GM21786 (cell line): ENCODE measurements at regions not wholly inside any gene's neighbourhood (a gene's known extent, or its start where the extent isn't known, plus 50 kb on each side); places are given as distances from the start of the nearest gene placed in this dataset.

ENCODE experiments used
- ATAC-seq: cut with Tn5 transposase; IDR thresholded peaks from one replicate; pipeline ENCODE4 v1.9.1; 2021; ENCODE audit not compliant: unreplicated experiment

DNA sequence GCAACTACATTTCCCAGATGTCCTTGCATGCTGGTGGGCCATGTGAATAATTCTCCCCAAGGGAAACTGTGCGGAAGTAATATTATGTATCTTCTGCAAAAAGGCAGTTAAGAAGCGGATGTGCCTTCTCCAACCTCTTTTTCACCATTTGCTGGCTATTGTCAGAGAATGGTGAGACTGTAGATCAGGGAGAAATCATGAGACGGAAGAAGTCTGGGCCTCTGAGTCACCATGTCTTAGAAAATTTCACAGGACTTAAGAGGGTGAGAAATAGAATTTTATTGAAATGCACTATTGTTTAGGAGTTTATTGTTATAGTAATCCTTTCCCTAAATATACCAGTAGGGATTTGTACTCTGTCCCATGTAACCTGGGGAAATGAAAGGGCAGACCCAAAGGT, 298.7 kb upstream of the ZC3H12C start:
- no peak for ATAC-seq

DNA sequence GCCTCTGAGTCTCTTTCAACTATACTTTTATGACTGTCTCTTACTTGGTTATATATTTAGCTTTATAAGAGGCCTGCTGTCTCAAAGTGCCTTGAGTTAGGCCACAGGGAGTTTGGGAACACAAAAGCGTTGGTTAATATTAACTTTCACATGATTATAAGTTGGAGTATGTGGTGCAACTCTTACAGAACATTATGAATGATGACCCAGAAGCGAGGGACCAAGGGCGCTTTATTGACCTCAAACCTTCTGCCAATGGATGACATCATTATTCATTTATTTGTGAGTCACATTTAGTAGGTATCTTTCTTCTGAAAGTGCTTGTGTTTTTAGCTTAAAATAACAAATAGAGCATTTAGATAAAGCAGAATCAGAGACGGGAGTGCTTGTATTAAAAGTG, 298.0 kb upstream of the ZC3H12C start:
- no peak for ATAC-seq

DNA sequence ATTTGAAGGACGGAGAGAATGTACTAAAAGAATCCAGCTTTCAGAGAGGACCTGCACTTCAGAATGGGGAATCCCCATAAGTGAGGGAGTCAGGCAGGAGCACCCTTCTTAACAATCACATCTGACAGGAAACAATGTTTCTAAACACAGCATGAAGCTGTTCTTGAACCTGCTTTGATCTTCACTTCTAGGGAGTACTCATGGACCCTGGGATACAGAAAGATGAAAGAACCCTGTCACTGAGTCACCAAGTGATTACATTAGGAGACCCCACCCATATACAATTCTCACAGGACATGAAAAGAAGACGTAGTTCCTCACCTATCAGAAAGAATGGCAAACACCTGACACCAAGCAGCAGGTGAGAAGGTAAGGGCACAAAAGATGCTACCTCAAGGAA, 296.9 kb upstream of the ZC3H12C start:
- ATAC-seq, result no peak

DNA sequence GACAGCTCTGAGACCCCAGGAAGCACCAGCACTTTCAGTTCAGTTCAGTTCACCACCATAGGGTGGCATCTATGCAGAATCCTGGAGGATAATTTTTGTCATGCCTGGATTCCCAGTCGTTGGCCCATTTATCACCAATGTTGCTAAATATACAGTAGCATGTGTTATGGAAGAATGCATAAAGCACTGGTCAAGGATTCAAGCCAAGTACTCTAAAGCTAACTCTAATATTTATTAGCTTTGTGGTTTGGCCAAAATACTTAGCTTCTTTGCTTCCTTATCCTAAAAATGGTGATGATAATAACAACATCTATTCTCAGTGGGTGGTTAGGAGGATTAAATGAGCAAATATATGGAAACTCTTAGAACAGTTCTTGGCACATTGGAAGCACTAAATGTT, 294.7 kb upstream of the ZC3H12C start:
- no peak for ATAC-seq

DNA sequence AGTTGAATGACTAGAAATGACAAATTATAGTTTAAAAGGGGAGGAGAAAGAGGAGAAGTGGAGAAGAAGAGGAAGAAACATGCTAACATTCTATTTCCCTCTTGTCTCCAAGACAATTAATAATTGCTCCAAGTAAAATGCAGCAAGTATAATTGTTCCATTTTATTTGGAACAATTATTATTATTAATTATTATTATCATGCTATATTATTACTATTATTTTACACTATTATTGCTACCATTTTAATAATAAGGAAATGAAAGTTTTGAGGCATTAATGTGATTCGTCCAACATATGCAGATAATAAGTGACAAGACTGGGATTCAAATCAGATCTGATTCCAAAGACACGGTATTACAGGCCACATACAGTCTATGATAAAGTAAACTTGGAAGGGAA, 293.6 kb upstream of the ZC3H12C start:
- no peak for ATAC-seq

DNA sequence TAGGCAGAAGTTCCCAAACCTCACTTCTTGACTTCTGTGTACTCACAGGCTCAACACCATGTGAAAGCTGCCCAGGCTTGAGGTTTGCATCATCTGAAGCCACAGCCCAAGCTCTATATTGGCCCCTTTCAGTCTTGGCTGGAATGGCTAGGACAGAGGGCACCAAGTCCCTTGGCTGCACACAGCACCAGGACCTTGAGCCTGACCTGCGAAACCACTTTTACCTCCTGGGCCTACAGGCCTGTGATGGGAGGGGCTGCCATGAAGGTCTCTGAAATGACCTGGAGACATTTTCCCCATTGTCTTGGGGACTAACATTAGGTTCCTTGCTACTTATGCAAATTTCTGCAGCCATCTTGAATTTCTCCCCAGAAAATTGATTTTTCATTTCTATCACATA, 288.3 kb upstream of the ZC3H12C start:
- ATAC-seq, result no peak

DNA sequence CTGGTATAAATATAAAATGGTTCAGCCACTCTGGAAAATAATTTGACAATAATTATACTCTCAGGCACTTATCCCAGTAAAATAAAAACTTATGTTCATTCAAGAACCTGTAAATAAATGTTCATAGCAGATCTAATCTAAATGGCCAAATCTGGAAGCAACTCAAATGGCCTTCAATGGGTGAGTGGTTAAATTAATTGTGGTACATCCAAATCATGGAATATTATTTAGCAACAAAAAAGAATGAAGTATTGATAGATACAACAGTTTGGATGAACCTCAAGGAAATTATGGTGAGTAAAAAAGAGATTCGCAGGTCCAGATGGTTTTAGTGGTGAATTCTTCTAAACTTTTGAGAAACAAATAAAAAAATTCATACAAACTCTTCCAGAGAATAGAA, 287.0 kb upstream of the ZC3H12C start:
- no peak for ATAC-seq

DNA sequence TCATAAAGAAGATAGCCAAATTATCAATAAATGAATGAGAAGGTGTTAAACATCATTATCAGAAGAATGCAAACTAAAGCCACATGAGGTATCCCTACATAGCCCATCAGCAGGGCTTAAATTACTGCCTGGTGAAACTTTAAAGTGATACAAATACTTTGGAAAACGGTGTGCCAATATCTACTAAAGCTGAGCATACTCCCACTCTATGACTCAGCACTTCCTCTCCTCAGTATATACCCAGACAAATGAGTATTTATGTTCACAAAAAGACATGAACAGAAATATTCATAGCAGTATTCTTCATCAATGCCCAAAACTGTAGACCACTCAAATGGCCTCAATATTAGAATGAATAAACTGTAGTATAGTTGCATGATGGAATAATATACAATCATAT, 284.6 kb upstream of the ZC3H12C start:
- no peak for ATAC-seq

DNA sequence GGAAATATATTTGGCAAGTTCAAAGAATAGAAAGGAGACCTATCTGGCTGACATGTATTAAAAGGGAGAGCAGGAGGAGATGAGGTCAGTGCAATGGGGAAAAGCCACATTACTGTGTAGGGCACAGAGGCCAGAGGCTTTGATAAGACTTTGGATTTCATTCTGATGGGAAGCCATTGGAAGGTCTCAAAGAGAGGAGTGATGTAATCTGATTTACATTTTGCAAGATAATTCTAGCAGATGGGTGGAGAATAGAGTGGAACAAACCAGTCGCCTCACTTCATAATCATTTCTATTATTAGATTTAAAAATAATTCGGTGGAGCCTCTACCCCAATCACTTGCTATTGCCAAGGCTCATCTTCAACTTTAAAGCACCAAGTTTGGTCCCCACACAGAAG, 278.4 kb upstream of the ZC3H12C start:
- ATAC-seq, result no peak

DNA sequence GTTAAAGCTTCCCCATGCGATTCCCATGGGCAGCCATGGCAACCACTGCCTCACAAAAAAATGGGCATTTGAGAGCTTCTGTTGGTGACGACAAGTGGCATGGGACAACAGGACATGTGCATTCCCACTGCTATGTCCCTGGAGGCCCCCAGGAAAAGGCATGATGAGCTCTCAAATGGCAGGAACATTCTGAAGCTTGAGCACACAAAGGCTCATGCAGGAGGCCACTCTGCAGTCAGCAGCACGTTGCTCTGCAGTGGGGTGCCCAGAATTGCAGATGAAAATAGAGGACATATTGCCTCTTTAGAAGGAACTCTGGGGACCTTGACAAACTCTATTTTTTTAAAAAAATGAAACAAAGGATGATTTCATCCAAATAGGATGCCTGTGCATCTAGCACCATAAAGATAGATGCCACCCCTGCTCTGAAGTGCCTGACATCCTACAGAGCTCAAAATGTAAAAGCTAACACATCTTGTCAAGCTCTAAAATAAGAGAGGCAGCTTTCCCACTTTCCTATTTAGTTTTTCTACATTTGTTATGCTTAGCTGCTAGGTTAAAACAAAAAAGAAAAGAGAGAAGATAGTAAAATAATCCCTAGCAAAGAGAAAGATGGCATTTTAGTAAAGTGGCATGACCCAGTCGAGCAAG, 277.6 kb upstream of the ZC3H12C start:
- no peak for ATAC-seq

DNA sequence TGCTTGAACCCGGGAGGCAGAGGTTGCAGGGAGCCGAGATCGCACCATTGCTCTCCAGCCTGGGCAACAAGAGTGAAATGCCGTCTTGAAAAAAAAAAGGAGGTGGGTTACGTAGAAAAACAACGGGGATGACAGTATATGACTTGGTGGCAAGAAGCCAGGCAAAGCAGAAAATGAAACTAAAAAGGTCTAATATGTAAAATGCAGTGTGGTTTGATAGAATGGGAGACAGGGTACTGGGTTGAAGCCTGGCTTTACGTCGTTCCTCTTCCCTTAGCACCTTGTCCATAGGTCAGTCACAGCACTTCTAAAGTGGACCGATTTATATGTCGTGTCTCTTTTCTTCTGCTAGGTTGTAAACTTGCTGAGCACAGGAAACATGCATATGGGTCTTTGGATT, 274.9 kb upstream of the ZC3H12C start:
- ATAC-seq, result no peak

DNA sequence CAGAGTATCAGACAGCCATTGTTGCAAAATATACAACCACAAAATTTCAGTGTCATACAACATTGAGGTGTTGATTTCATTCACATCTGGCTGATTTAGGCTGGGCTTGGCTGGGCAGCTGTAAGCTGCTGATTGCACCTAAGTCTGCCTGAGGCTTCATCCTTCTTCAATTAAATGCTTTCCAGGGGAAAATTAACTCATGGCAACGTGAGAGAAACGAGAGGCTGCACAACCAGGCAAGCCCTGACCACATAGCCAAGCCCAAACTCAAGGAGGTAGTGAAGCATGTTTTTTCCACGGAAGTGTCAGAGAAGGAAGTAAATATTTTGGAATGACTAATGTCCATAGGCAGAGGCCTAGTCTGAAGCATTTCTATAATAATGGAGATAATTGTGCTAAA, 273.8 kb upstream of the ZC3H12C start:
- no peak for ATAC-seq

DNA sequence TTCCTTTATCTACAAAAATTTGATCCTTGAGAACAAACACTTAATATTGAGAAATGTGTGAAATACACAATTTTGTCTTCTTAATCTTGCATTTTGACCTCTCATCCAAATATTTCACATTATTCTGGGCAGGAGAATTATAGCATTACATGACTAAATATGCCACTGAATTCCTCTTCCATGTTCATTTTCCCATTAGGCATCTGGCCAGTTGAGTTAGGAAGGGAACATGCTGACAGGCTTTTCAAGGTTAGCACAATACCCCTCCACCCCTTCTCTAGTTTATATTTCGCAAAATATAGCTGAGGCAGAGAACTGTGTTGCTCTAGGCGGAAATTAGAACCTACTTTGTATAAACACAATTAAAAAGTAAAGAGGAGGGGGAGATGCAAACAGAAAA, 271.7 kb upstream of the ZC3H12C start:
- ATAC-seq, result no peak

DNA sequence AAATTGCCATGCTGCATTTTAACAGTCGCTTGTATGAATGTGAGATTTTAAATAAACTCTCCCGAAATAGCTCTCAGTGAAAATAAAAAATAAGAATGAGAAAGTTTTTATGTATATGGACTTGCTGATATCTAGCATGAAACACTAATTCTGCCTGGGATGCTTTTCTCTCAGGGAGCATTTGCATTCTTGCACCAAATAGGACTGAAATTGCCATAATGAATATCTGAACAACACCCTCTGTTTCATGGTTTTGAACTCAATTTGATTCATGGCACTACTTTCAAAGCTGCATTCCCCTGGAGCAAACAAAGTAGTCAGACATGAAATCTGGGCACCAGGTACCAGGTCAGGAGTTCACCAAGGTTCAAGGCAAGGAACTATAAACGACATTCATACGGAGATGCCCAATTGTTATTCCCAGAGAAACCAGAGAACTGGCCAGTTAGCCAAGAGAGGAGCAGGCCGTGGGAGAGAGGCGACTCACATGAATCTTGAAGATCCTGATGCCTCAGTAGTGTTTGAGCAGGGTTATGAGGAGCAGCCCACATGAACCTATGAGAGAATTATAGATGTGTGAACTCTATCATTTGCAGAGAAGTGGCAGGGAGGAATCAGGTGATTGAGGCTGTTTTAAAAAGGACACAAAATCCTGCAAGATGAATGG, 270.6 kb upstream of the ZC3H12C start:
- ATAC-seq, result no peak

DNA sequence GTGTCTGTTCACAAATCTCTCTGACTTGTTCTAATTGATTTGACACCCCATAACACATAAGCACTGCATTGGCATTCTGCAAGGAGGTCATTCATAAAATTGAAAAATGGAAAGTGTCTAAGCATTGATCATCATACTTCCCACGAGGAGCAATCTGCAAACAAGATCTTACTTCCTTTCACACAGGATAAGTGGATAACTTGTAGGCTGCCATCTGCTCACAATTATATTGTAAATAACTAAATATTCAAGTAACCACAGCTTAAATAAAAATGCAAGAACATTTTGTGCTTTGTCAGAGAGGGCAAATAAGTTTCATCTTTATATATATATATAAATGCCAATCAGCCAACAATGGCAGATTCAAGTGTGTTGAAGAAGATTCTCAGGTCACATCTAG, 264.8 kb upstream of the ZC3H12C start:
- no peak for ATAC-seq

DNA sequence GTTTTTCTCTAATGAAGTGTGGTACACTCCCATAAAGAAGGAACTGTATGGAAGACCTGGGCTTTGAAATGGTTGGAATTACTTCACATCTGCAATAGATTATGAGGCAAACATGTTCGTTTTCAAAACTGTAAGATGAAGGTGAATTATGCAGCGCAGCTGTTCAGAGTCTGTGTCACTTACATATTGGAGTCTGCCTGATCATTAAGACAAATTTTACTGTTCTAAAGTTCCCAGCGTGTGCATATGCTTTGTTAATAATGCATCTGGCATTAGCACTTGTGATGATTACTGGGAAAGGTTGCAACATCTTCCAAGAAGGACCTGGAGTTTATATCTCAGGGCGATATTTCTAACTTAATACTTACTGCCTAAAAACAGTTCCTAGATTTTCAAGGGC, 255.2 kb upstream of the ZC3H12C start:
- ATAC-seq, result no peak

DNA sequence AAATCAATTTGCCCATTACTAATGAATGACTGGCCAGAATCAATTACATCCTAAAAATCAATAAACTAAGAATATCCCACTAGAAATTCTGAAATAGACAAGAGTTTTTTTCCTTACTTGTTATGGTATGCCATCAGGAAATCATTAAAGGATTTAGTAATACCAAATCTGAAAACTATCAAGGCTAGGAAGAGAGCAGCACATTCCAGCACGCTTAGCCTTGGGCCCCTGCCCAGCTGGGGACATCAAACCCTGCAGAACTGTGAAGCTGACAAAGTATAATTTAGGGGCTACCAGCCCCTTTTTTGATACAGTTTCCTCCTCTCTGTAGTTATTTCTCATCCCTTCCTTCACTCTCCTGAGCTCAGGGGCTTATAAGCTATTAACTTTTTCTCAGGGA, 247.8 kb upstream of the ZC3H12C start:
- no peak for ATAC-seq

DNA sequence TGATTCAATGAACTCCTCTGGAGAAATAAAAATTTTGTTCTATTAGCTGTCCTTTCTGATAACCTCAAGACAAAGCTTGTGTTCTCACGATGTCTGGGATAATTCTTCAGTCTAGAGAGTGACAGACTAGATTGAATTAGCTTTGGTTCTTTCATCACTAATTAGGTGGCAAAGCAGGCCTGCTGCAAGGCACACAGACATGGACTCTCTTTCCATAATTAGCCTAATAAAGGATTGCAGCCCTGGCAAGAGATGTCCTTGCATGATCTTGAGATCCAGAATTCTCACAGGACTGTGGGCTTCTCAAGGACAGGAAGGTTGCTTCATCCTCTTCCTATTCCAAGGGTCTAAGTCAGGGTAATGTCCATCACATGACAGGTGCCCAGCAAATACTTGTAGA, 245.6 kb upstream of the ZC3H12C start:
- ATAC-seq, result no peak

DNA sequence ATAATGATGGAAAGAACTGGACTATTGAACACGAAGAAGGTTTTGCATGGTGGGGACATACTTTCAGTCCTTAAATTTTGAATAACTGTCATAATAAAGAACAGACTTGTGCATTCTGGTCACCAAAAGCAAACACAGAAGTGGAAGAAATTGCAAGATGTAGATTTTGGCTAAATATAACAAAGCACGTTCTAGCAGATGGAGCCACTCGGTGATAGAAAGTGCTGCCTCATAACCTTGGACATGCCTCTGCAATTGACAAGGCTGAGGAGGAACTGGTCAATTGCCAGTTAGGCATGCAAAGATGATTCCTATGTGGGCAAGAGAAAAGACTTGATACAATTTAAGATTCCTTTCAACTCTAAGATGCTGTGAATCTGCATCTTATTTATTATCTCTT, 244.1 kb upstream of the ZC3H12C start:
- ATAC-seq, result no peak

DNA sequence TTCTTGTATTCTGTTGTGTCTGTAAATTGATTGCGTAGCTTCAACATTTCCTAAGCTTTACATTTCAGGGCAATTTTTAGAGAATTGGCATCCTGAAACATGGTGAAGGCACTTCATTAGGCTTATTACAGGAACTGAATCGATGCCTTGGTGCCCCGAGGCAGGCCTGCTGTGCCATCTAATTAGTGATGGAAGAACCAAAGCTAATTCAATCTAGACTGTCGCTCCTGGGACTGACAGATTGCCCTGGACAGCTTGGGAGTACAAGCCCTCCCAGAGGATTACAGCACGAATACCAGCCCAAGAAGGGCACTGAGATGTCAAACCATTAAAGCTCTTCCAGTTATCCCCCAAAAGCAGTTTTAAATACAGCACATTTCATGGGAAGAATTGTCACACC, 243.2 kb upstream of the ZC3H12C start:
- no peak for ATAC-seq

DNA sequence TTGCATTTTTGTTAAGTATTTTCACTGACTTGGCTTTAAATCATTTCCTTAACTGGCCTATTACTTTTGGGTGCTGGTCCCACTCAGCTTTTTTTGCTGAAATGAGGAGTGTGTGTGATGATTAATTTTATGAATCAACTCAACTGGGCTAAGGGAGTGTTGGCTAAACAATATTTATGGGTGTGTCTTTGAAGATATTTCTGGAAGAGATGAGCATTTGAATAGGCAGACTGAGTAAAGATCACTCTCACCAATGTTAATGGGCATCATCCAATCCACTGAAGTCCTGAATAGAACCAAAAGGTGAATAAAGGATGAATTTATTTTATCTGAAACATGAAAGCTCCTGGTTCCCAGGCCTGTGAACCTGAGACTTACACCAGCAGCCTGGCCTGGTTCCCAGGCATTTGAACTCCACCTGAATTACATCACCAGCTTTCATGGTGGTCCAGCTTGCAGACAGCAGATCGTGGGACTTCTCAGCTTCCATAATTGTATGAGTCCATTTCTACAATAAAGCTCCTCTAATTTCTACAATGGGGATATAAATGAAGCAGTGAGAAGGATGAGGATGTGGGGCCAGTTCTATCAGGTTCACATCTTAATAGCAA, 241.3 kb upstream of the ZC3H12C start:
- no peak for ATAC-seq

DNA sequence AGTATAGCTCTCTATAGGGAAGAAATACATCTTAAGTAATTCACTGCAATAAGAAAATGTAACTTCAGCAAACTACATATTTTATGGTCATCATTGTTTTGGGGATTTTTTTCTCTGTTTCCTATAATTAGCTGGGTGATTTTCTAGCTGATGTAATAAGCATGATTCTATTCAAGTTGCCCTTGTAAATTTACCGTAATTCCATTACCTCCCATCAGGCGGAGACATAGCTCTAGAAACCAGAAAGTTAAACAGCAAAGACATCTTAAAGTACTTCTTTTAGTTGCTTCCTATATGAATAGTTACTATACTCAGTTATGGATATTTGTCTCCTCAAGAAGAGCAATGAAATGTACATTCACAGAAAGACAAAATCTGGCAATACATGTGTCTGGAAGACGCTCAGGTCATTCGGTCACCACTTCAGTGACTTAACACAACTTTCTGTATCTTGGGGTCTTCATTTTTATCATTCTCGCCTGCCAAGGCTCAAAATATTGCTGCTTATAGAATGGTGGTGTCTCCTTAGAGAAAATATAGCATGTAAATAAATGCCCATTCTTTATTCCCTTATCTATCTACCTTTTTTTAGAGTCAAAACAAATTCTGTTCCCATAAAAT, 239.9 kb upstream of the ZC3H12C start:
- peak; percentile 84 for ATAC-seq
